Esophagus squamous epithelium (tissue), 5 donors: ENCODE measurements at regions not wholly inside any gene's neighbourhood (a gene's known extent, or its start where the extent isn't known, plus 50 kb on each side); places are given as distances from the start of the nearest gene placed in this dataset.

Experiments
- DNase-seq: peaks from one replicate; lab custom pipeline; 2025; lab: John Stamatoyannopoulos, UW
- H3K27ac ChIP-seq, 4 donors: fragments of 200-600 bp; sonication (generic); one replicate each; pipeline ENCODE4 v1.5.1; 2016 to 2019; ENCODE audit warnings: mild to moderate bottlenecking in 1 of 4
- H3K27me3 ChIP-seq, 4 donors: fragments of 200-600 bp; sonication (generic); 1 replicate in 3 of 4; 2 replicates in 1 of 4; pipeline versions ENCODE4 v1.5.1 to v1.6.0; 2017 to 2021; ENCODE audit warnings: antibody characterized with exemption in 1 of 4
- H3K36me3 ChIP-seq, 3 donors: fragments of 200-600 bp; sonication (generic); one replicate each; pipeline ENCODE4 v1.5.1; 2016 to 2019
- H3K4me1 ChIP-seq, 3 donors: fragments of 200-600 bp; sonication (generic); one replicate each; pipeline ENCODE4 v1.5.1; 2017 to 2019
- H3K4me3 ChIP-seq, 4 donors: fragments of 200-600 bp; sonication (generic); 1 replicate in 3 of 4; 2 replicates in 1 of 4; pipeline ENCODE4 v1.5.1; 2016 to 2019; ENCODE audit warnings: mild to moderate bottlenecking in 2 of 4, moderate library complexity in 1 of 4
- H3K9me3 ChIP-seq, 3 donors: fragments of 200-600 bp; sonication (generic); one replicate each; pipeline ENCODE4 v1.5.1; 2016 to 2019
- POLR2A ChIP-seq, 4 donors: fragments of 450-650 bp; IDR thresholded peaks; one replicate each; pipeline ENCODE4 v1.6.1; 2017; ENCODE audit warnings: antibody characterized with exemption in 4 of 4, mild to moderate bottlenecking in 4 of 4, moderate library complexity in 3 of 4
- WGBS, 2 donors: methylation state at CpG; one replicate each; pipeline ENCODE4 v1.1.5; 2018; 5-methylcytosine and 5-hydroxymethylcytosine counted together
- intact Hi-C: fragments of 100-400 bp; cut with DNase I; formaldehyde crosslinking; loops from one replicate; pipeline ENCODE4 v1.15.0; 2022
- TF ChIP-seq, protein P1 (sequence below), 6 experiments: fragments of 450-650 bp in 4 of 6; fragments of 200-600 bp in 2 of 6; sonication (generic) in 2 of 6; IDR thresholded peaks; one replicate each; pipeline ENCODE4 v1.5.1; 2016 to 2019; ENCODE audit warnings: antibody characterized with exemption in 6 of 6, mild to moderate bottlenecking in 4 of 6, moderate library complexity in 4 of 6
- donor health status: DM: yes; HTN: yes; CAD: no.

DNA sequence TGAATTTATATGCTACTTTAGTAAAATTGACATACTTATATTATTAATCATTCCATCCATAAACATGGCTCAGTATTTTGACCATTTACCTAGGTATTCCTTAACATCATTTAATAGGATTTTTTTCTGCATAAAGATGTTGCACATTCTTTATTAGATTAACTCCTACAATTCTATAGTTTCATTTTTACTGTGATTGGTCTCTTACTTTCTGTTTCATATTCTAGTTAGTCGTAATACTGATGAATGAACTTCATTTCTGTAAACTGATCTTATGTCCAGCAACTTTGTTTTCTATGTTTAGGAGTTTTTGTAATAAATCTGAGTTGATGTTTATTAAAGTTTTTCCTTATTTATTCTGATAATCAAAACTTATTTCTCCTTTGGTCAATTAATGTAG, 278.2 kb upstream of the CXXC4 start:
- 17 to 29% methylated on average over 1 of the region's 1 CpG for WGBS, 2 donors
- H3K27me3 ChIP-seq, result no peaks in the 10 kb centered on the region
- no peaks in the 10 kb centered on the region for H3K4me1 ChIP-seq
- intact Hi-C loops, result no loop called here
- no peak overlapping the region for H3K27ac ChIP-seq
- no peaks in the 10 kb centered on the region for H3K36me3 ChIP-seq
- no peak overlapping the region for H3K4me3 ChIP-seq
- TF ChIP-seq POLR2A (IDR thresholded peaks at IDR 0.05), result no peak
- TF ChIP-seq, protein P1, sequence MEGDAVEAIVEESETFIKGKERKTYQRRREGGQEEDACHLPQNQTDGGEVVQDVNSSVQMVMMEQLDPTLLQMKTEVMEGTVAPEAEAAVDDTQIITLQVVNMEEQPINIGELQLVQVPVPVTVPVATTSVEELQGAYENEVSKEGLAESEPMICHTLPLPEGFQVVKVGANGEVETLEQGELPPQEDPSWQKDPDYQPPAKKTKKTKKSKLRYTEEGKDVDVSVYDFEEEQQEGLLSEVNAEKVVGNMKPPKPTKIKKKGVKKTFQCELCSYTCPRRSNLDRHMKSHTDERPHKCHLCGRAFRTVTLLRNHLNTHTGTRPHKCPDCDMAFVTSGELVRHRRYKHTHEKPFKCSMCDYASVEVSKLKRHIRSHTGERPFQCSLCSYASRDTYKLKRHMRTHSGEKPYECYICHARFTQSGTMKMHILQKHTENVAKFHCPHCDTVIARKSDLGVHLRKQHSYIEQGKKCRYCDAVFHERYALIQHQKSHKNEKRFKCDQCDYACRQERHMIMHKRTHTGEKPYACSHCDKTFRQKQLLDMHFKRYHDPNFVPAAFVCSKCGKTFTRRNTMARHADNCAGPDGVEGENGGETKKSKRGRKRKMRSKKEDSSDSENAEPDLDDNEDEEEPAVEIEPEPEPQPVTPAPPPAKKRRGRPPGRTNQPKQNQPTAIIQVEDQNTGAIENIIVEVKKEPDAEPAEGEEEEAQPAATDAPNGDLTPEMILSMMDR (IDR thresholded peaks at IDR 0.05), result no peak
- H3K9me3 ChIP-seq, result no peaks in the 10 kb centered on the region
- no peak for DNase-seq

DNA sequence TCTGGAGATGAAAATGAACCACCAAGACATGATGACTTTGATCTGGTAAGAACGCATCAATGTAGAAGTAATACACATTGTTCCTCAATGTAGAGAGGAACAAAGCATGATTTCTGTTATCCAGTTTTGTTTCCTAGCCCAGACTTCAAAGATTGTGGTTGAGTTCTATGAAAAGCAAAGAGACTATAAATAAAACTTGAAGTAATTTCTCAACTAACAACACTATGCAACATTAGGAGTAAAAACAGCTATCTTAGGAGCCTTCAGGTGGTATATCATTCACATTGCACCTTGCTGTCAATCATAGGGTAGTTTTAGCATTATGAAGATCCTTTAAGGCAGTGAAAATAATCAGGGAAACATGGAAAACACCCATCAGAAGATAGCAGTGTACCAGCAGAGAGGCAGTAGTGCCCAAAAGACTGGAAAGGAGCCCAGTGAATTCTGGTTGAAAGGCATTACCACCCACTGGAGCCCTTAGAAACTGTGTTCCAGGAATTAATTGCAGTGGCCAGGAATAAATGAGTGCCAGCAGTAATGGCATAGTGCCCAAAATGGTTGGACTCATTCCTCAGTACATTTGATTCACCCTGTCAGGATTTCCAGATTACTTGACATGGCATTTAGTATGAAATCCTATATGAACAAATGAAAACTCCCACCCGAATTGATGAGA, 300.7 kb upstream of the CXXC4 start:
- no peaks in the 10 kb centered on the region for H3K4me1 ChIP-seq
- H3K9me3 ChIP-seq, result no peaks in the 10 kb centered on the region
- no peaks in the 10 kb centered on the region for H3K27me3 ChIP-seq
- no peak for TF ChIP-seq POLR2A (IDR thresholded peaks at IDR 0.05)
- TF ChIP-seq, protein P1 (IDR thresholded peaks at IDR 0.05), result no peak
- intact Hi-C loops, result no loop called here
- no peaks in the 10 kb centered on the region for H3K36me3 ChIP-seq
- H3K4me3 ChIP-seq, result no peak overlapping the region
- no peak overlapping the region for H3K27ac ChIP-seq
- WGBS, 2 donors, result 33 to 51% methylated on average over 2 of the region's 2 CpGs
- no peak for DNase-seq

DNA sequence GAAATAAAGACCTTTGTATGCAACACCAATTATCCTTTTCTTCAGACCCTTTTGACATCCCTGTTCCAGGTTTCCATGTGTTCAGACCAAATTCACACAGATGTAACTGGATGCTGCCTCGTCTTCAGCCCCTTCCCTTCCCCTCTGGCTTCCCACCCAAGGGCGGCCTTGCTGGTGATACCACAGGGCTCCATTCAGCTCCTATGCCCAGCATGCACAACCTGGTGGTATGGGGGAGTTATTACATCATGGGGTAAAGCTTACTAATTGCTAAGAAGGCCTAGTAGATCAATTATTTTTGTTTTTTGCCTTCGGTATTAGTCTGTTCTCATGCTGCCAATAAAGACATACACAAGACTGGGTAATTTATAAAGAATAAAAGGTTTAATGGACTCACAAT, 317.0 kb upstream of the CXXC4 start:
- no peaks in the 10 kb centered on the region for H3K4me1 ChIP-seq
- H3K36me3 ChIP-seq, result no peaks in the 10 kb centered on the region
- no peak overlapping the region for H3K4me3 ChIP-seq
- H3K27me3 ChIP-seq, result no peaks in the 10 kb centered on the region
- H3K9me3 ChIP-seq, result no peaks in the 10 kb centered on the region
- no peak overlapping the region for H3K27ac ChIP-seq
- DNase-seq, result no peak
- intact Hi-C loops, result no loop called here
- TF ChIP-seq, protein P1 (IDR thresholded peaks at IDR 0.05), result no peak
- no peak for TF ChIP-seq POLR2A (IDR thresholded peaks at IDR 0.05)
- WGBS, 2 donors, result 86 to 100% methylated on average over 1 to 3 of the region's 3 CpGs

DNA sequence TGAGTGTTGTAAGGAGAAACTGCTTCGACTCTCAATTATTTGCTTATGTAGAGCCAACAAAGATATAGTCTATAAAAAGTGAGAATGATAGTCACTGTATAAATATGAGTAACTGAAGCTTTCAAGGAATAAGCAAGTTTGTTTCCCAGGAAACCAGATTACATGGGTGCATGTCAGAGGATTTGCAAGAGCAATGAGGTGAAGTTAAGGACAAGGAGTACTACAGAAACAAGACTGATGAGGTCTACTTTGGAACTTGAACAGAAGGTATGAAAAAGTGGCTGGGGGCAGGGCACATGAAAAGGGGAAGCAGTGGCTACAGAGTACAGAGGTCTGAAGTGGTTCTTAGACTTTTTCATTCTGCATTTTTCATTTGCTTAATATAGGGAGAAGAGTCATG, 321.0 kb upstream of the CXXC4 start:
- intact Hi-C loops, result no loop called here
- no peaks in the 10 kb centered on the region for H3K27me3 ChIP-seq
- TF ChIP-seq POLR2A (IDR thresholded peaks at IDR 0.05), result no peak
- TF ChIP-seq, protein P1 (IDR thresholded peaks at IDR 0.05), result no peak
- H3K36me3 ChIP-seq, result no peaks in the 10 kb centered on the region
- H3K4me1 ChIP-seq, result no peaks in the 10 kb centered on the region
- 52 to 57% methylated on average over 1 of the region's 1 CpG for WGBS, 2 donors
- DNase-seq, result no peak
- H3K9me3 ChIP-seq, result no peaks in the 10 kb centered on the region
- no peak overlapping the region for H3K4me3 ChIP-seq
- H3K27ac ChIP-seq, result no peak overlapping the region

DNA sequence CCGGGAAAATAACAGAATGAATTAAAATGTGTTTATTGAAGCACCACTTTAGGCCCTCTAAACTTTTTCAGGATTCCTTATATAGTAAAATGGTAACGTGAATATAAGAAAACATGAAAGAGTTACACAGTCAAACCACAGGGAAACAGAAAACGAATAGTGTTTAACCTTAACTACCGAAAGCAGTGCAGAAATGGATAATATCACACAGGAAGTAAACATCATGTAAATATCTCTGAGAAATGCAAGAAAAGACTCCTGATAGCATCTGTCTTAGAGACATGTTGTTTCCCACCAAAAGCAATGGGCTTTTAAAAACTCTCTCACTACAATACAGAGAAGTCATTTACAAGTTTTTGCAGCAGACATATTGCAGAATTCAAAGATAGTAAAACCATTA, 323.9 kb upstream of the CXXC4 start:
- no peaks in the 10 kb centered on the region for H3K27me3 ChIP-seq
- no peak overlapping the region for H3K4me3 ChIP-seq
- H3K27ac ChIP-seq, result no peak overlapping the region
- no peaks in the 10 kb centered on the region for H3K36me3 ChIP-seq
- WGBS, 2 donors, result 72 to 85% methylated on average over 4 of the region's 4 CpGs
- TF ChIP-seq, protein P1 (IDR thresholded peaks at IDR 0.05), result no peak
- TF ChIP-seq POLR2A (IDR thresholded peaks at IDR 0.05), result no peak
- intact Hi-C loops, result no loop called here
- no peaks in the 10 kb centered on the region for H3K4me1 ChIP-seq
- DNase-seq, result no peak
- no peaks in the 10 kb centered on the region for H3K9me3 ChIP-seq
